ENCODE measurements at regions not wholly inside any gene's neighbourhood (a gene's known extent, or its start where the extent isn't known, plus 50 kb on each side); places are given as distances from the start of the nearest gene placed in this dataset.

DNA sequence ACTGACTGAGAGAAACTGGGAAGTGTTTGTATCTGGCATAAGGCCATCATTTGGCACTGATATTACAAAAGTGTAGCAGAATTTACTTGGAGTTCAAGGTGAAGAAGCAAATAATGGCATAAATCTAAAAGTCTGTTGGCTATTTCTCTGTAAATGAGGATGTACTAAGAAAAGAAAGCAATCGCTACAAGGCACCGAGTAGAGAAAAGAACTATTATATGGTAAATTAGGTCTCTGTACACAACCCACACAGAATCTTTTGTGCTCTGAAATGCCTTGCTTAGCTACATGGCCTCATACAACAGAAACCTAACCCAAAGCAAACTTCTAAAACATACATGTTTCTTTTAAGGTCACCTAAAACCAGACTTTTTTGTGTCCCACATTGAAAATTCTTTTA is 290.1 kb upstream of the WWC1 start:
- TF ChIP-seq, protein P1, sequence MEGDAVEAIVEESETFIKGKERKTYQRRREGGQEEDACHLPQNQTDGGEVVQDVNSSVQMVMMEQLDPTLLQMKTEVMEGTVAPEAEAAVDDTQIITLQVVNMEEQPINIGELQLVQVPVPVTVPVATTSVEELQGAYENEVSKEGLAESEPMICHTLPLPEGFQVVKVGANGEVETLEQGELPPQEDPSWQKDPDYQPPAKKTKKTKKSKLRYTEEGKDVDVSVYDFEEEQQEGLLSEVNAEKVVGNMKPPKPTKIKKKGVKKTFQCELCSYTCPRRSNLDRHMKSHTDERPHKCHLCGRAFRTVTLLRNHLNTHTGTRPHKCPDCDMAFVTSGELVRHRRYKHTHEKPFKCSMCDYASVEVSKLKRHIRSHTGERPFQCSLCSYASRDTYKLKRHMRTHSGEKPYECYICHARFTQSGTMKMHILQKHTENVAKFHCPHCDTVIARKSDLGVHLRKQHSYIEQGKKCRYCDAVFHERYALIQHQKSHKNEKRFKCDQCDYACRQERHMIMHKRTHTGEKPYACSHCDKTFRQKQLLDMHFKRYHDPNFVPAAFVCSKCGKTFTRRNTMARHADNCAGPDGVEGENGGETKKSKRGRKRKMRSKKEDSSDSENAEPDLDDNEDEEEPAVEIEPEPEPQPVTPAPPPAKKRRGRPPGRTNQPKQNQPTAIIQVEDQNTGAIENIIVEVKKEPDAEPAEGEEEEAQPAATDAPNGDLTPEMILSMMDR (conservative IDR thresholded peaks at IDR 0.05; ENCODE audit: low read depth, low read length) = no peak
- no peak overlapping the region for H3K4me3 ChIP-seq (ENCODE audit: low read length)
- no peak for DNase-seq (ENCODE audit: low read depth)

DNA sequence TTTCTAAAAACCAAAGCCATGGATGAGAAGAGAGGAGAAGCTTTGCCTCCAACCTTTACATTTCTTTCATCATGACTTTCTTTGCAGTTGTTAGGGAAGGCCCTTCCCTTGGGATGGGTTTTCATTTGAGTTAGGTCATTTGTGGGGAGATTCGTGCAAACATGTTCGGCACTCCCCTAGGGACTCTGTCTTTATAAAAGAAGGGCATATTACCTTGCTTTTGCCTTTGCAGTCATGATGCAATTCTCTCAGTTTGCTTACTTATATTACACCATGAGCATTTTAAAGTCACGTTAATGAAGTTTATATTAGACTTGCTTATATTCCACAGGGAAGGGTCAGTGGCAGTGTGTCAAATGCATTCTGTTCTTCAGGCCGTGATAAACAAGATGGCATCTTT is 289.3 kb upstream of the WWC1 start:
- H3K4me3 ChIP-seq (ENCODE audit: low read length) = no peak overlapping the region
- TF ChIP-seq, protein P1 (conservative IDR thresholded peaks at IDR 0.05; ENCODE audit: low read depth, low read length) = no peak
- no peak for DNase-seq (ENCODE audit: low read depth)

GRCh38 chr5:168005093-168005492 is 286.4 kb upstream of the WWC1 start:
- TF ChIP-seq, protein P1 (conservative IDR thresholded peaks at IDR 0.05; ENCODE audit: low read depth, low read length) = no peak
- DNase-seq (ENCODE audit: low read depth) = no peak
- H3K4me3 ChIP-seq (ENCODE audit: low read length) = no peak overlapping the region

DNA sequence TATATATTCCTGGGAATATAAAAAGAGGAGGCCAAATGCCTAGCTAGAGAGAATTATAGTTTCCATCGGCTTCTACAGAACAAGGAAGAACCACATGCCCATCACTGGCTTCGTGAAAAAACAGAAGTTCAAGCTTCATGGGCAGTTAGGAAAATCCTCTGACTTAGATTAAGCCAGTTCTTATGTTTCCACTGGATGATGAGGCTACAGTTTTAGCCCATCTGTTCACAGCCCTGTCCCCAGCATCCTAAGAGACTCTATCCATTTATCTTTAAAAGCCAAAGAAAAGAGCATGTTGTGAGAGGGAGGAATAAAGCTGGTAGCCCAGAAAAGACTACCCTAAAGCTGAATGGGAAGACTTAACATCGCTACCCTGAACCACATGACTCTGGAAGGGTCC is 285.5 kb upstream of the WWC1 start:
- TF ChIP-seq, protein P1 (conservative IDR thresholded peaks at IDR 0.05; ENCODE audit: low read depth, low read length) = no peak
- DNase-seq (ENCODE audit: low read depth) = no peak
- H3K4me3 ChIP-seq (ENCODE audit: low read length) = no peak overlapping the region

DNA sequence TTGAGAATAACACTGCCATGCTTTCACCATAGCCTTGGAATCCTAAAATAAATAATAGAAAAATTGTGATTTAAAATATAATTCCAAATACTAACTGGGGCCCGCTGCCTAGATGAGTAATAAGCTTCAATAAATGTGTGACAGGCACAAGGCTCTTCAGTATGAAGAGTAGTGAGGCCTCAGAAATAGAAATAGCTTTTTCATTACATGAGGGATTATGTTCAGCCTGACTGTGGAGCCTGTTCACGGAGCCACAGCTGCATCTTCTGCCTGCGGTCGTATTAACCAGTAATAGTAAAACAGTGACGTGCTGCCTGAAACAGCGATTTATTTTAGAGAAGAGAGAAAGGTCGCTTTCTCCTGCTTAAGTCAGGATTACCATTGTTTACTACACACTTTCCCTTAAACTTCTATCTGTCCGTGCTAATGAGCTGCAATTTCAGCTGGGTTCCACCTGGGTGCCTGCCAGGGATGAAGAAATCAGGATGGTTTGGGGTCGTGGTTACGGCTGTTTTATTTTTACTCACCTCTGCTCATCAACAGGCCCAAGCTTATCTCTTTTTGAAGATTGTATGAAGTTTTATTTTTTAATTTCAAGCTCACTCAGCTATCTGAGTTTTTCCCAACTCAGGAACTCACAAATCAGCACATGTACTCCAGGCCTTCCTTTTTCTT is 284.9 kb upstream of the WWC1 start:
- DNase-seq (ENCODE audit: low read depth) = no peak
- TF ChIP-seq, protein P1 (conservative IDR thresholded peaks at IDR 0.05; ENCODE audit: low read depth, low read length) = no peak
- H3K4me3 ChIP-seq (ENCODE audit: low read length) = no peak overlapping the region

DNA sequence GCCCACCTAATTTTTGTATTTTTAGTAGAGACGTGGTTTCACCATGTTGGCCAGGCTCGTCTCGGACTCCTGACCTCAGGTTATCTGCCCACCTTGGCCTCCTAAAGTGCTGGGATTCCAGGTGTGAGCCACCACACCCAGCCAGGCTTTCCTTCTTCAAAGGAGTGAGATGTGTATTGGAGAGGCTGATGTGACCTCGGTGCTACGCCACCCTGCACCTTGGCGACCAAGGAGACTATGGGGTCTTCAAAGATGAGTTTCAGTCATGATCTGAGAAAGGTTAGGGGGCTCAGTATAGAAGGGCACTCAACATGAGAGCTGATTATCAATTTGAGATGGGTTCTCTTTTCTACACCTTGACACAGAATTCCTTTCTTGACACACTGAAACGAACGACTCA is 284.2 kb upstream of the WWC1 start:
- no peak for DNase-seq (ENCODE audit: low read depth)
- H3K4me3 ChIP-seq (ENCODE audit: low read length) = no peak overlapping the region
- TF ChIP-seq, protein P1 (conservative IDR thresholded peaks at IDR 0.05; ENCODE audit: low read depth, low read length) = no peak

DNA sequence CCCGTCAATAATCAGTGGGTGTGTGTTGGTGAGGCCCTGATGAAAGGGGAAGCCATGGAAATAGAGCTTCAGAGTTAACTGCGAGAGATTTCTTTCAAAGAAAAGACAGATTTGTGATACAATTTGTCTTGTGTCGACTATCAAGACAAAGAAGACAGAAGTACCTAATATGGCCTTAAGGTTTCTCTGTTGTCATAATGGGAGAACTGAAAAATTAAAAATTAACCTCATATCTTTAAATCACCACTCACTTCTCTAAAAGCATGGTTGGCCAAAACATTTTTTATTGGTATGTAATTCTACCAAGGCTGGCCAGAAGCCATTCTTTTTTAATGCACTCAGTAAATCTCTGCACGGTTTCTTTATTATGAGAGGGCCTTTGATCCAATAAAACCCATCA is 282.9 kb upstream of the WWC1 start:
- H3K4me3 ChIP-seq (ENCODE audit: low read length) = no peak overlapping the region
- no peak for DNase-seq (ENCODE audit: low read depth)
- TF ChIP-seq, protein P1 (conservative IDR thresholded peaks at IDR 0.05; ENCODE audit: low read depth, low read length) = no peak
